ENCODE measurements at regions not wholly inside any gene's neighbourhood (a gene's known extent, or its start where the extent isn't known, plus 50 kb on each side); places are given as distances from the start of the nearest gene placed in this dataset.
"Not testable (repeated sequence)": the region's sequence is repeated elsewhere in the genome, so short reads cannot be mapped to it uniquely, and the experiment has no call there.

- not testable (repeated sequence) for DNase-seq
Observed at GRCh38 chr1:121573881-121574504, 389.2 kb downstream of the SRGAP2C start.

GRCh38 chr1:121574505-121574899, 389.7 kb downstream of the SRGAP2C start:
- DNase-seq = not testable (repeated sequence)

GRCh38 chr1:121582898-121583297, 398.1 kb downstream of the SRGAP2C start:
- not testable (repeated sequence) for DNase-seq

- DNase-seq = no peak
Observed at GRCh38 chr1:121586369-121587229, 401.8 kb downstream of the SRGAP2C start.

- no peak for DNase-seq
Observed at GRCh38 chr1:121587230-121587569, 402.4 kb downstream of the SRGAP2C start.

GRCh38 chr1:121587777-121588176, 403.0 kb downstream of the SRGAP2C start:
- DNase-seq = no peak

- no peak for DNase-seq
Observed at GRCh38 chr1:121594096-121594495, 409.3 kb downstream of the SRGAP2C start.

GRCh38 chr1:121595089-121595488, 410.3 kb downstream of the SRGAP2C start:
- no peak for DNase-seq

- DNase-seq = not testable (repeated sequence)
Observed at GRCh38 chr1:121604843-121605444, 420.2 kb downstream of the SRGAP2C start.

GRCh38 chr1:121607499-121607898, 422.7 kb downstream of the SRGAP2C start:
- DNase-seq = not testable (repeated sequence)
